ENCODE measurements at regions not wholly inside any gene's neighbourhood (a gene's known extent, or its start where the extent isn't known, plus 50 kb on each side); places are given as distances from the start of the nearest gene placed in this dataset.

DNA sequence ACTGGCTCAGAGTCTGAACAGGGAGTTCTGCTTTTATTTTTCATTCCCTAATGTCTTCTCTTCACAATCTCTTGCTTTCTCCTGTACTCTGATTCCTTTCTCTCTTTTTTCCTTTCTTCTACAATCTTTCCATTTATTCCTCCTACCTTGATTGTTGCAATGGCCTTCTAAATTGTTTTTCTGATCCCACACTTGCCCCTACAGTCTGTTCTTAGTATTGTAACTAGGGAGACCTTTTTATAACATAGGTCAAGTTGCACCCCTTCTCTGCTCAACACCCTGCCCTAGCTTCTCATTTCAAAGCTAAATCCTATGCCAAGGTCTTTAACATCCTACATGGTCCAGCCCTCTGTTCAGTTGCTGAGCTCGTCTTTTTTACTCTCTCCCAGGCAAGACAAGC, 277.9 kb downstream of the GBA3 start:
- 44% methylated on average over 1 of the region's 1 CpG for WGBS (ENCODE audit: insufficient coverage)

DNA sequence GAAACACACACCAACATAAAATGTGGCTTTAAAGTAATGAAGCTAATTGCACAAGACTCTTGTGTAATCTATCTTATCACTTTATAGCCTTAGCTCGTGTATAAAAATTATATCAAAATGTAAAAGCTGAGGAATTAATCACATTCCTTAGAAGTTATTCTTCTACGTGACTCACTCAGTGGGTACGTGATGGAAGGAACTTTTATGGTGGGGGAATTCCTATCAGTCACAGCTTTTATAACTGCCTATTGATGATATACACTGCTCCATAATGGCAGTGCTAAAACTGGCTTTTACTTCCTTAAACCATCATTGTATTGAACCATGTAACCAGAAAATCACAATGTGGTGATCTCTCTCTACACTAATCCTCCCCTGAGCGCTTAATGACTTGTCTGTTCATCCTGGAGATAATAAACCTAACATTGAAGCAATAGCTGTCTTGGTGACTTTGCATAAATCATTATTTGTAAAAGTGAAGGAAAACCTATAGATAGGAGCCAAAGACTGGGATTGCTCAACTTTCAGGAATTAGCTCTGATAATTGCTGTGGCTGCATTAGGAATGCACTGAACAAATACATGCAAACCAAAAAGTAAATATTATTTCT, 276.7 kb downstream of the GBA3 start:
- Mint-ChIP-seq H3K36me3 (no peaks in the 10 kb centered on the region), H3K4me3 (no peak overlapping the region), H3K27me3 (ENCODE audit: low read depth in 2 of 2) (no peaks in the 10 kb centered on the region), H3K4me1 (no peaks in the 10 kb centered on the region), H3K27ac (no peak overlapping the region), H3K9me3 (peaks cover 7 to 20% of the 10 kb centered on the region in 2 donors)
- Histone ChIP-seq H3K9me3 (ENCODE audit: control insufficient read depth, insufficient read depth, low read length) (no peaks in the 10 kb centered on the region), H3K4me3 (ENCODE audit: low read length) (no peak overlapping the region), H3K27me3 (ENCODE audit: control insufficient read depth, insufficient read depth, low read length) (no peaks in the 10 kb centered on the region), H3K36me3 (ENCODE audit: control insufficient read depth, insufficient read depth, low read length) (no peaks in the 10 kb centered on the region), H3K27ac (ENCODE audit: low read length) (no peak overlapping the region), H3K4me1 (ENCODE audit: control insufficient read depth, insufficient read depth, low read length) (no peaks in the 10 kb centered on the region)
- no peak for TF ChIP-seq CTCF (IDR thresholded peaks at IDR 0.05)
- intact Hi-C loops (cut with micrococcal nuclease): no loop called here
- DNase-seq (no peak), ATAC-seq (no peak)
- WGBS (ENCODE audit: insufficient coverage): 86% methylated on average over 1 of the region's 4 CpGs

More for the DNA sequence above, 277.9 kb downstream of the GBA3 start:
- H3K27ac Mint-ChIP-seq: no peak overlapping the region
- no peak for TF ChIP-seq CTCF (IDR thresholded peaks at IDR 0.05)
- no peak overlapping the region for H3K4me3 Mint-ChIP-seq
- H3K4me1 Mint-ChIP-seq: no peaks in the 10 kb centered on the region
- H3K9me3 Mint-ChIP-seq: peaks cover 9 to 21% of the 10 kb centered on the region in 2 donors
- intact Hi-C loops (cut with micrococcal nuclease): no loop called here
- Histone ChIP-seq H3K36me3 (ENCODE audit: control insufficient read depth, insufficient read depth, low read length) (no peaks in the 10 kb centered on the region), H3K27me3 (ENCODE audit: control insufficient read depth, insufficient read depth, low read length) (no peaks in the 10 kb centered on the region), H3K4me3 (ENCODE audit: low read length) (no peak overlapping the region), H3K27ac (ENCODE audit: low read length) (no peak overlapping the region), H3K9me3 (ENCODE audit: control insufficient read depth, insufficient read depth, low read length) (no peaks in the 10 kb centered on the region), H3K4me1 (ENCODE audit: control insufficient read depth, insufficient read depth, low read length) (no peaks in the 10 kb centered on the region)
- no peaks in the 10 kb centered on the region for H3K27me3 Mint-ChIP-seq (ENCODE audit: low read depth in 2 of 2)
- ATAC-seq (no peak), DNase-seq (no peak)
- no peaks in the 10 kb centered on the region for H3K36me3 Mint-ChIP-seq

DNA sequence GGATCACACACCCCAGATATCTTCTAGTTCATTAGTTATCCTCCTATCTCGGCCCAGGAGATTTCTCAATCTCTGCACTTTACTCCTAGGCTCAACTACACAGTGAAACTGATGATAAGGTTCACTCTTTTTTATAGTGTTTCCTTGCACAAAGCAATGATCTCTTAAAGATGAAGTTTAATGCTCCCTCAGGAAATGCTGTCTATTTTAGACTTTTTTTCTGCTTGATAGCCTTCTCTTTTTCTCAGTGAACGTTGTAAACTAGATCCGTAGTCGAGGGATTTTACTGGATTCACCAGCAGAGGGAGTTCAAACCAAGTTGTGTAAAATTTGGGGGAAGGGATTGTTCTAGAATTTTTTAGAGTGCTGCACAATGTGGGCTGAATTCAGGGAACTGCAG, 269.6 kb downstream of the GBA3 start:
- no peaks in the 10 kb centered on the region for H3K9me3 ChIP-seq (ENCODE audit: control insufficient read depth, insufficient read depth, low read length)
- H3K4me3 ChIP-seq (ENCODE audit: low read length): no peak overlapping the region
- Mint-ChIP-seq H3K9me3 (peaks cover 5 to 6% of the 10 kb centered on the region in 2 donors), H3K27me3 (ENCODE audit: low read depth in 2 of 2) (no peaks in the 10 kb centered on the region), H3K4me3 (no peak overlapping the region), H3K4me1 (no peaks in the 10 kb centered on the region), H3K27ac (no peak overlapping the region), H3K36me3 (no peaks in the 10 kb centered on the region)
- no peaks in the 10 kb centered on the region for H3K27me3 ChIP-seq (ENCODE audit: control insufficient read depth, insufficient read depth, low read length)
- TF ChIP-seq CTCF (IDR thresholded peaks at IDR 0.05): no peak
- ATAC-seq: no peak
- H3K27ac ChIP-seq (ENCODE audit: low read length): no peak overlapping the region
- no peaks in the 10 kb centered on the region for H3K4me1 ChIP-seq (ENCODE audit: control insufficient read depth, insufficient read depth, low read length)
- no peak for DNase-seq
- 21% methylated on average over 4 of the region's 4 CpGs for WGBS (ENCODE audit: insufficient coverage)
- intact Hi-C loops (cut with micrococcal nuclease): no loop called here
- H3K36me3 ChIP-seq (ENCODE audit: control insufficient read depth, insufficient read depth, low read length): no peaks in the 10 kb centered on the region

- Mint-ChIP-seq H3K27ac (no peak overlapping the region), H3K4me1 (no peaks in the 10 kb centered on the region), H3K27me3 (ENCODE audit: low read depth in 2 of 2) (no peaks in the 10 kb centered on the region), H3K9me3 (peaks cover 5 to 7% of the 10 kb centered on the region in 2 donors), H3K36me3 (no peaks in the 10 kb centered on the region), H3K4me3 (no peak overlapping the region)
- ATAC-seq (no peak), DNase-seq (no peak)
- H3K9me3 ChIP-seq (ENCODE audit: control insufficient read depth, insufficient read depth, low read length): no peaks in the 10 kb centered on the region
- WGBS (ENCODE audit: insufficient coverage): 74% methylated on average over 3 of the region's 3 CpGs
- H3K4me1 ChIP-seq (ENCODE audit: control insufficient read depth, insufficient read depth, low read length): no peaks in the 10 kb centered on the region
- H3K27me3 ChIP-seq (ENCODE audit: control insufficient read depth, insufficient read depth, low read length): no peaks in the 10 kb centered on the region
- no peak overlapping the region for H3K27ac ChIP-seq (ENCODE audit: low read length)
- no peaks in the 10 kb centered on the region for H3K36me3 ChIP-seq (ENCODE audit: control insufficient read depth, insufficient read depth, low read length)
- no peak for TF ChIP-seq CTCF (IDR thresholded peaks at IDR 0.05)
- intact Hi-C loops (cut with micrococcal nuclease): no loop called here
- H3K4me3 ChIP-seq (ENCODE audit: low read length): no peak overlapping the region
These were observed 266.7 kb downstream of the GBA3 start for GRCh38 chr4:22959483-22959882.

Measured in natural killer cell (primary cell).